ENCODE measurements at regions not wholly inside any gene's neighbourhood (a gene's known extent, or its start where the extent isn't known, plus 50 kb on each side); places are given as distances from the start of the nearest gene placed in this dataset.

GRCh38 chr15:38202361-38202760 lies 50.3 kb upstream of the SPRED1 start:
- TF ChIP-seq, protein P1, sequence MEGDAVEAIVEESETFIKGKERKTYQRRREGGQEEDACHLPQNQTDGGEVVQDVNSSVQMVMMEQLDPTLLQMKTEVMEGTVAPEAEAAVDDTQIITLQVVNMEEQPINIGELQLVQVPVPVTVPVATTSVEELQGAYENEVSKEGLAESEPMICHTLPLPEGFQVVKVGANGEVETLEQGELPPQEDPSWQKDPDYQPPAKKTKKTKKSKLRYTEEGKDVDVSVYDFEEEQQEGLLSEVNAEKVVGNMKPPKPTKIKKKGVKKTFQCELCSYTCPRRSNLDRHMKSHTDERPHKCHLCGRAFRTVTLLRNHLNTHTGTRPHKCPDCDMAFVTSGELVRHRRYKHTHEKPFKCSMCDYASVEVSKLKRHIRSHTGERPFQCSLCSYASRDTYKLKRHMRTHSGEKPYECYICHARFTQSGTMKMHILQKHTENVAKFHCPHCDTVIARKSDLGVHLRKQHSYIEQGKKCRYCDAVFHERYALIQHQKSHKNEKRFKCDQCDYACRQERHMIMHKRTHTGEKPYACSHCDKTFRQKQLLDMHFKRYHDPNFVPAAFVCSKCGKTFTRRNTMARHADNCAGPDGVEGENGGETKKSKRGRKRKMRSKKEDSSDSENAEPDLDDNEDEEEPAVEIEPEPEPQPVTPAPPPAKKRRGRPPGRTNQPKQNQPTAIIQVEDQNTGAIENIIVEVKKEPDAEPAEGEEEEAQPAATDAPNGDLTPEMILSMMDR (IDR thresholded peaks at IDR 0.05 in 8 of 11, conservative IDR thresholded peaks at IDR 0.05 in 3 of 11): no peak
- TF ChIP-seq POLR2AphosphoS5 (IDR thresholded peaks at IDR 0.05): no peak

Data from spleen (tissue), 7 donors.